ENCODE measurements at regions not wholly inside any gene's neighbourhood (a gene's known extent, or its start where the extent isn't known, plus 50 kb on each side); places are given as distances from the start of the nearest gene placed in this dataset.

- no peaks in the 10 kb centered on the region; the same call in 1 of the 2 replicates for H3K4me1 ChIP-seq (ENCODE audit: insufficient read depth, low read length)
- H3K9me3 ChIP-seq (ENCODE audit: insufficient read depth, low read depth, low read length), result no peaks in the 10 kb centered on the region
- no peak overlapping the region for H3K9ac ChIP-seq (ENCODE audit: low read depth, low read length)
- no peaks in the 10 kb centered on the region for H3K27me3 ChIP-seq (ENCODE audit: insufficient read depth, low read length)
- H3K27ac ChIP-seq (ENCODE audit: low read length), result no peak overlapping the region
- H3K4me3 ChIP-seq (ENCODE audit: low read length), result no peak overlapping the region
- H3K36me3 ChIP-seq (ENCODE audit: insufficient read depth, low read depth, low read length), result no peaks in the 10 kb centered on the region
These were observed 129.7 kb upstream of the OSR1 start for GRCh38 chr2:19488009-19488691.

- no peak overlapping the region for H3K4me3 ChIP-seq (ENCODE audit: low read length)
- no peaks in the 10 kb centered on the region for H3K9me3 ChIP-seq (ENCODE audit: insufficient read depth, low read depth, low read length)
- no peaks in the 10 kb centered on the region for H3K36me3 ChIP-seq (ENCODE audit: insufficient read depth, low read depth, low read length)
- H3K27me3 ChIP-seq (ENCODE audit: insufficient read depth, low read length), result no peaks in the 10 kb centered on the region
- H3K9ac ChIP-seq (ENCODE audit: low read depth, low read length), result no peak overlapping the region
- H3K4me1 ChIP-seq (ENCODE audit: insufficient read depth, low read length), result no peaks in the 10 kb centered on the region; the same call in 1 of the 2 replicates
- H3K27ac ChIP-seq (ENCODE audit: low read length), result no peak overlapping the region
These were observed 126.3 kb upstream of the OSR1 start for GRCh38 chr2:19484736-19485135.

GRCh38 chr2:19480673-19481072 lies 122.2 kb upstream of the OSR1 start:
- H3K4me1 ChIP-seq (ENCODE audit: insufficient read depth, low read length), result no peaks in the 10 kb centered on the region
- H3K9ac ChIP-seq (ENCODE audit: low read depth, low read length), result no peak overlapping the region
- no peak overlapping the region for H3K4me3 ChIP-seq (ENCODE audit: low read length)
- no peaks in the 10 kb centered on the region for H3K36me3 ChIP-seq (ENCODE audit: insufficient read depth, low read depth, low read length)
- H3K27ac ChIP-seq (ENCODE audit: low read length), result no peak overlapping the region
- H3K27me3 ChIP-seq (ENCODE audit: insufficient read depth, low read length), result no peaks in the 10 kb centered on the region
- no peaks in the 10 kb centered on the region for H3K9me3 ChIP-seq (ENCODE audit: insufficient read depth, low read depth, low read length)

GRCh38 chr2:19479666-19480065 lies 121.2 kb upstream of the OSR1 start:
- H3K9ac ChIP-seq (ENCODE audit: low read depth, low read length), result no peak overlapping the region
- no peaks in the 10 kb centered on the region for H3K9me3 ChIP-seq (ENCODE audit: insufficient read depth, low read depth, low read length)
- no peaks in the 10 kb centered on the region for H3K36me3 ChIP-seq (ENCODE audit: insufficient read depth, low read depth, low read length)
- H3K27me3 ChIP-seq (ENCODE audit: insufficient read depth, low read length), result no peaks in the 10 kb centered on the region
- H3K4me3 ChIP-seq (ENCODE audit: low read length), result no peak overlapping the region
- H3K27ac ChIP-seq (ENCODE audit: low read length), result no peak overlapping the region
- H3K4me1 ChIP-seq (ENCODE audit: insufficient read depth, low read length), result no peaks in the 10 kb centered on the region

- Histone ChIP-seq H3K27ac (ENCODE audit: low read length) (no peak overlapping the region), H3K36me3 (ENCODE audit: insufficient read depth, low read depth, low read length) (no peaks in the 10 kb centered on the region), H3K4me1 (ENCODE audit: insufficient read depth, low read length) (no peaks in the 10 kb centered on the region), H3K4me3 (ENCODE audit: low read length) (no peak overlapping the region), H3K9me3 (ENCODE audit: insufficient read depth, low read depth, low read length) (no peaks in the 10 kb centered on the region), H3K9ac (ENCODE audit: low read depth, low read length) (no peak overlapping the region), H3K27me3 (ENCODE audit: insufficient read depth, low read length) (no peaks in the 10 kb centered on the region)
These were observed 120.0 kb upstream of the OSR1 start for GRCh38 chr2:19478409-19478808.

GRCh38 chr2:19476327-19476726 lies 117.9 kb upstream of the OSR1 start:
- H3K27me3 ChIP-seq (ENCODE audit: insufficient read depth, low read length), result no peaks in the 10 kb centered on the region
- H3K9me3 ChIP-seq (ENCODE audit: insufficient read depth, low read depth, low read length), result no peaks in the 10 kb centered on the region
- H3K27ac ChIP-seq (ENCODE audit: low read length), result no peak overlapping the region
- no peak overlapping the region for H3K9ac ChIP-seq (ENCODE audit: low read depth, low read length)
- no peak overlapping the region for H3K4me3 ChIP-seq (ENCODE audit: low read length)
- H3K4me1 ChIP-seq (ENCODE audit: insufficient read depth, low read length), result peaks cover 8% of the 10 kb centered on the region; the same call in 1 of the 2 replicates
- no peaks in the 10 kb centered on the region for H3K36me3 ChIP-seq (ENCODE audit: insufficient read depth, low read depth, low read length)

- no peak overlapping the region for H3K9ac ChIP-seq (ENCODE audit: low read depth, low read length)
- peaks cover 8% of the 10 kb centered on the region; the same call in 1 of the 2 replicates for H3K4me1 ChIP-seq (ENCODE audit: insufficient read depth, low read length)
- H3K27ac ChIP-seq (ENCODE audit: low read length), result no peak overlapping the region
- H3K27me3 ChIP-seq (ENCODE audit: insufficient read depth, low read length), result no peaks in the 10 kb centered on the region
- H3K9me3 ChIP-seq (ENCODE audit: insufficient read depth, low read depth, low read length), result no peaks in the 10 kb centered on the region
- H3K36me3 ChIP-seq (ENCODE audit: insufficient read depth, low read depth, low read length), result no peaks in the 10 kb centered on the region
- no peak overlapping the region for H3K4me3 ChIP-seq (ENCODE audit: low read length)
These were observed 115.7 kb upstream of the OSR1 start for GRCh38 chr2:19474128-19474527.

- H3K4me3 ChIP-seq (ENCODE audit: low read length), result no peak overlapping the region
- no peak overlapping the region for H3K9ac ChIP-seq (ENCODE audit: low read depth, low read length)
- H3K27ac ChIP-seq (ENCODE audit: low read length), result no peak overlapping the region
- H3K4me1 ChIP-seq (ENCODE audit: insufficient read depth, low read length), result peaks cover 8% of the 10 kb centered on the region; the same call in 1 of the 2 replicates
- no peaks in the 10 kb centered on the region for H3K36me3 ChIP-seq (ENCODE audit: insufficient read depth, low read depth, low read length)
- no peaks in the 10 kb centered on the region for H3K27me3 ChIP-seq (ENCODE audit: insufficient read depth, low read length)
- no peaks in the 10 kb centered on the region for H3K9me3 ChIP-seq (ENCODE audit: insufficient read depth, low read depth, low read length)
These were observed 114.9 kb upstream of the OSR1 start for GRCh38 chr2:19473350-19473749.

GRCh38 chr2:19472391-19472978 lies 114.1 kb upstream of the OSR1 start:
- no peaks in the 10 kb centered on the region for H3K27me3 ChIP-seq (ENCODE audit: insufficient read depth, low read length)
- peaks cover 8% of the 10 kb centered on the region; the same call in 1 of the 2 replicates for H3K4me1 ChIP-seq (ENCODE audit: insufficient read depth, low read length)
- H3K4me3 ChIP-seq (ENCODE audit: low read length), result no peak overlapping the region
- no peak overlapping the region for H3K27ac ChIP-seq (ENCODE audit: low read length)
- no peaks in the 10 kb centered on the region for H3K36me3 ChIP-seq (ENCODE audit: insufficient read depth, low read depth, low read length)
- no peak overlapping the region for H3K9ac ChIP-seq (ENCODE audit: low read depth, low read length)
- H3K9me3 ChIP-seq (ENCODE audit: insufficient read depth, low read depth, low read length), result no peaks in the 10 kb centered on the region

- H3K9me3 ChIP-seq (ENCODE audit: insufficient read depth, low read depth, low read length), result no peaks in the 10 kb centered on the region
- no peaks in the 10 kb centered on the region for H3K27me3 ChIP-seq (ENCODE audit: insufficient read depth, low read length)
- no peaks in the 10 kb centered on the region for H3K36me3 ChIP-seq (ENCODE audit: insufficient read depth, low read depth, low read length)
- no peak overlapping the region for H3K27ac ChIP-seq (ENCODE audit: low read length)
- peaks cover 8% of the 10 kb centered on the region; the same call in 1 of the 2 replicates for H3K4me1 ChIP-seq (ENCODE audit: insufficient read depth, low read length)
- no peak overlapping the region for H3K4me3 ChIP-seq (ENCODE audit: low read length)
- no peak overlapping the region for H3K9ac ChIP-seq (ENCODE audit: low read depth, low read length)
These were observed 113.1 kb upstream of the OSR1 start for GRCh38 chr2:19471491-19471890.

- Histone ChIP-seq H3K27me3 (ENCODE audit: insufficient read depth, low read length) (no peaks in the 10 kb centered on the region), H3K9ac (ENCODE audit: low read depth, low read length) (no peak overlapping the region), H3K4me1 (ENCODE audit: insufficient read depth, low read length) (peaks cover 21% of the 10 kb centered on the region), H3K36me3 (ENCODE audit: insufficient read depth, low read depth, low read length) (no peaks in the 10 kb centered on the region), H3K4me3 (ENCODE audit: low read length) (no peak overlapping the region), H3K27ac (ENCODE audit: low read length) (no peak overlapping the region), H3K9me3 (ENCODE audit: insufficient read depth, low read depth, low read length) (no peaks in the 10 kb centered on the region)
These were observed 107.6 kb upstream of the OSR1 start for GRCh38 chr2:19465978-19466377.

GRCh38 chr2:19462256-19462645 lies 103.8 kb upstream of the OSR1 start:
- Histone ChIP-seq H3K36me3 (ENCODE audit: insufficient read depth, low read depth, low read length) (no peaks in the 10 kb centered on the region), H3K4me1 (ENCODE audit: insufficient read depth, low read length) (peaks cover 28% of the 10 kb centered on the region), H3K9me3 (ENCODE audit: insufficient read depth, low read depth, low read length) (no peaks in the 10 kb centered on the region), H3K4me3 (ENCODE audit: low read length) (peak overlapping the region; percentile 24; the same call in 1 of the 2 replicates), H3K9ac (ENCODE audit: low read depth, low read length) (no peak overlapping the region), H3K27me3 (ENCODE audit: insufficient read depth, low read length) (no peaks in the 10 kb centered on the region), H3K27ac (ENCODE audit: low read length) (peak overlapping the region; percentile 45)
